ENCODE measurements at regions not wholly inside any gene's neighbourhood (a gene's known extent, or its start where the extent isn't known, plus 50 kb on each side); places are given as distances from the start of the nearest gene placed in this dataset.

- TF ChIP-seq CTCF (conservative IDR thresholded peaks at IDR 0.05; ENCODE audit: low read depth in 2 of 2) (no peak), POLR2AphosphoS5 (IDR thresholded peaks at IDR 0.05; ENCODE audit: low read depth) (no peak), EZH2 (IDR thresholded peaks at IDR 0.05; ENCODE audit: low read depth, unreplicated experiment) (no peak), REST (IDR thresholded peaks at IDR 0.05; ENCODE audit: unreplicated experiment) (no peak), ETS1 (IDR thresholded peaks at IDR 0.05) (no peak), ZNF331 (CRISPR knock-in tag; IDR thresholded peaks at IDR 0.05; ENCODE audit: low read depth) (no peak), STAT1 (IDR thresholded peaks at IDR 0.05; ENCODE audit: unreplicated experiment) (no peak), EZH2phosphoT487 (IDR thresholded peaks at IDR 0.05; ENCODE audit: unreplicated experiment) (no peak)
Measured at GRCh38 chr12:104865080-104865479, 93.0 kb downstream of the SLC41A2 start.

All from GM23338 (cell line).